OCI-LY1 (cell line): ENCODE measurements at regions not wholly inside any gene's neighbourhood (a gene's known extent, or its start where the extent isn't known, plus 50 kb on each side); places are given as distances from the start of the nearest gene placed in this dataset.

ENCODE experiments used
- EZH2 ChIP-seq: fragments of 200-600 bp; sonication (generic), shearing (Covaris generic); IDR thresholded peaks from 2 replicates; pipeline ENCODE4 v1.8.0; 2017; ENCODE audit warnings: borderline replicate concordance, mixed run types, mild to moderate bottlenecking, antibody characterized with exemption, low read length, moderate library complexity, mixed read lengths
- TF ChIP-seq, protein P1 (sequence below): fragments of 200-600 bp; sonication (generic), shearing (Covaris generic); IDR thresholded peaks from 2 replicates; pipeline ENCODE4 v1.5.1; 2017; ENCODE audit warnings: mild to moderate bottlenecking, antibody characterized with exemption, low read length, moderate library complexity, mixed read lengths

DNA sequence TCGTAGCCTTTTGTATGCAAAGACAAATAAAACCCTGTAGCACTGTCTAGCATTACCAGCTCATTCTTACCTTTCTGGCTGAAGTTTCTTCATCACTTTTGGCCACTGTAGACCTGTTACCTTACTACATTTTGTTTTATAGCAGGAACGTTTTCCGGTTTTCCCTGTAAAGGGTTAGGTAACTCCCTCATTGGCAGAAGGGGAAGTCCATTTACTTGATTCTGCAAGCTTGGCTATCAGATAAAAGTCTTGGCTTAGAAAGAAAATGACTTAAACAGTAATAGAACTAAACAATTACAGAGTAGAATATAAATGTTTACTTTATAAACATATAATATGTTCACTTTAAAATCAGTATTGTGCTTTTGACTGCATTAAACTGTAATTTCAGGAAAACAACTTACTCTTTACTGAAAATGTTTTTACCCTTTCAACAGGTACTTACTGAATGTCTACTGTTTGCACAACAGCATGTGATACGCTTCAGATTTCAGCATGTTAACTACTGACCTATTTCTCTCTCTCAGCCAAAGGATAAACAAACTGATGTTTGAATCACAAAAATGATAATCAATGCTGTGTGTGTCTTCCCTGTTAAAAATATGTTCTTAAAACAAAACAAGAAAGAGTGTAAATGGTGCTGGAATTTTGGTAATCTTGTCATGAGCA, 67.1 kb downstream of the OTUD1 start:
- TF ChIP-seq, protein P1, sequence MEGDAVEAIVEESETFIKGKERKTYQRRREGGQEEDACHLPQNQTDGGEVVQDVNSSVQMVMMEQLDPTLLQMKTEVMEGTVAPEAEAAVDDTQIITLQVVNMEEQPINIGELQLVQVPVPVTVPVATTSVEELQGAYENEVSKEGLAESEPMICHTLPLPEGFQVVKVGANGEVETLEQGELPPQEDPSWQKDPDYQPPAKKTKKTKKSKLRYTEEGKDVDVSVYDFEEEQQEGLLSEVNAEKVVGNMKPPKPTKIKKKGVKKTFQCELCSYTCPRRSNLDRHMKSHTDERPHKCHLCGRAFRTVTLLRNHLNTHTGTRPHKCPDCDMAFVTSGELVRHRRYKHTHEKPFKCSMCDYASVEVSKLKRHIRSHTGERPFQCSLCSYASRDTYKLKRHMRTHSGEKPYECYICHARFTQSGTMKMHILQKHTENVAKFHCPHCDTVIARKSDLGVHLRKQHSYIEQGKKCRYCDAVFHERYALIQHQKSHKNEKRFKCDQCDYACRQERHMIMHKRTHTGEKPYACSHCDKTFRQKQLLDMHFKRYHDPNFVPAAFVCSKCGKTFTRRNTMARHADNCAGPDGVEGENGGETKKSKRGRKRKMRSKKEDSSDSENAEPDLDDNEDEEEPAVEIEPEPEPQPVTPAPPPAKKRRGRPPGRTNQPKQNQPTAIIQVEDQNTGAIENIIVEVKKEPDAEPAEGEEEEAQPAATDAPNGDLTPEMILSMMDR = no peak
- TF ChIP-seq EZH2 = no peak
